ENCODE measurements at regions not wholly inside any gene's neighbourhood (a gene's known extent, or its start where the extent isn't known, plus 50 kb on each side); places are given as distances from the start of the nearest gene placed in this dataset.

GRCh38 chr5:174446446-174446845 lies 277.9 kb upstream of the MSX2 start:
- no peak for TF ChIP-seq CTCF (IDR thresholded peaks at IDR 0.05; ENCODE audit: extremely low read depth, insufficient read depth, missing control alignments)
- no peak for DNase-seq (ENCODE audit: low spot score)
- in situ Hi-C loops (cut with MboI; ENCODE audit: low pct_unique_long_range_greater_than_20kb, low sequenced_read_pairs, unreplicated experiment) = no loop called here

GRCh38 chr5:174446988-174447387 lies 277.4 kb upstream of the MSX2 start:
- no peak for TF ChIP-seq CTCF (IDR thresholded peaks at IDR 0.05; ENCODE audit: extremely low read depth, insufficient read depth, missing control alignments)
- in situ Hi-C loops (cut with MboI; ENCODE audit: low pct_unique_long_range_greater_than_20kb, low sequenced_read_pairs, unreplicated experiment) = no loop called here
- DNase-seq (ENCODE audit: low spot score) = no peak

GRCh38 chr5:174448041-174448440 lies 276.3 kb upstream of the MSX2 start:
- in situ Hi-C loops (cut with MboI; ENCODE audit: low pct_unique_long_range_greater_than_20kb, low sequenced_read_pairs, unreplicated experiment) = no loop called here
- no peak for DNase-seq (ENCODE audit: low spot score)
- no peak for TF ChIP-seq CTCF (IDR thresholded peaks at IDR 0.05; ENCODE audit: extremely low read depth, insufficient read depth, missing control alignments)

- in situ Hi-C loops (cut with MboI; ENCODE audit: low pct_unique_long_range_greater_than_20kb, low sequenced_read_pairs, unreplicated experiment) = no loop called here
- no peak for TF ChIP-seq CTCF (IDR thresholded peaks at IDR 0.05; ENCODE audit: extremely low read depth, insufficient read depth, missing control alignments)
- no peak for DNase-seq (ENCODE audit: low spot score)
Measured at GRCh38 chr5:174448662-174449061, 275.7 kb upstream of the MSX2 start.

GRCh38 chr5:174453690-174454089 lies 270.7 kb upstream of the MSX2 start:
- in situ Hi-C loops (cut with MboI; ENCODE audit: low pct_unique_long_range_greater_than_20kb, low sequenced_read_pairs, unreplicated experiment) = no loop called here
- TF ChIP-seq CTCF (IDR thresholded peaks at IDR 0.05; ENCODE audit: extremely low read depth, insufficient read depth, missing control alignments) = no peak
- DNase-seq (ENCODE audit: low spot score) = no peak

GRCh38 chr5:174454464-174454863 lies 269.9 kb upstream of the MSX2 start:
- DNase-seq (ENCODE audit: low spot score) = no peak
- in situ Hi-C loops (cut with MboI; ENCODE audit: low pct_unique_long_range_greater_than_20kb, low sequenced_read_pairs, unreplicated experiment) = no loop called here
- TF ChIP-seq CTCF (IDR thresholded peaks at IDR 0.05; ENCODE audit: extremely low read depth, insufficient read depth, missing control alignments) = no peak

- no peak for TF ChIP-seq CTCF (IDR thresholded peaks at IDR 0.05; ENCODE audit: extremely low read depth, insufficient read depth, missing control alignments)
- no peak for DNase-seq (ENCODE audit: low spot score)
- in situ Hi-C loops (cut with MboI; ENCODE audit: low pct_unique_long_range_greater_than_20kb, low sequenced_read_pairs, unreplicated experiment) = no loop called here
Measured at GRCh38 chr5:174454890-174455289, 269.5 kb upstream of the MSX2 start.
